H9 (cell line): ENCODE measurements at regions not wholly inside any gene's neighbourhood (a gene's known extent, or its start where the extent isn't known, plus 50 kb on each side); places are given as distances from the start of the nearest gene placed in this dataset.

Experiments used
- DNase-seq: peaks from one replicate; pipeline ENCODE4 v3.0.0-alpha.2; 2017
- H2AFZ ChIP-seq: one replicate; pipeline ENCODE4 v1.6.1; 2013; ENCODE audit warnings: mild to moderate bottlenecking, low read length, control low read depth, moderate library complexity
- H2AK5ac ChIP-seq: 2 replicates; pipeline ENCODE4 v1.6.1; 2013; ENCODE audit warnings: low read length, control low read depth, mixed read lengths; ENCODE audit not compliant: insufficient read length
- H2BK120ac ChIP-seq: one replicate; pipeline ENCODE4 v1.6.1; 2013; ENCODE audit warnings: low read depth, mild to moderate bottlenecking, low read length, control low read depth, inconsistent platforms; ENCODE audit not compliant: poor library complexity, severe bottlenecking
- H2BK12ac ChIP-seq: 2 replicates; pipeline ENCODE4 v1.6.1; 2013; ENCODE audit warnings: low read length, control low read depth, mixed read lengths, low read depth; ENCODE audit not compliant: insufficient read length
- H2BK15ac ChIP-seq: 2 replicates; pipeline ENCODE4 v1.6.1; 2013; ENCODE audit warnings: low read depth, low read length, control low read depth
- H2BK20ac ChIP-seq: one replicate; pipeline ENCODE4 v1.6.1; 2013; ENCODE audit warnings: low read depth, mild to moderate bottlenecking, low read length, control low read depth, inconsistent platforms; ENCODE audit not compliant: poor library complexity, severe bottlenecking
- H2BK5ac ChIP-seq: 2 replicates; pipeline ENCODE4 v1.6.1; 2013; ENCODE audit warnings: low read length, control low read depth, mixed read lengths; ENCODE audit not compliant: insufficient read length
- H3K14ac ChIP-seq: 2 replicates; pipeline ENCODE4 v1.6.1; 2013; ENCODE audit warnings: low read length, control low read depth; ENCODE audit not compliant: insufficient read depth
- H3K18ac ChIP-seq: 2 replicates; pipeline ENCODE4 v1.6.1; 2013; ENCODE audit warnings: low read depth, mild to moderate bottlenecking, mixed read lengths, low read length, control low read depth; ENCODE audit not compliant: insufficient read length
- H3K23ac ChIP-seq: 2 replicates; pipeline ENCODE4 v1.6.1; 2013; ENCODE audit warnings: low read length, control low read depth, mixed read lengths, low read depth; ENCODE audit not compliant: insufficient read length
- H3K23me2 ChIP-seq: 2 replicates; pipeline ENCODE4 v1.6.1; 2013; ENCODE audit warnings: low read depth, mild to moderate bottlenecking, mixed read lengths, low read length, control low read depth; ENCODE audit not compliant: insufficient read length, poor library complexity, severe bottlenecking
- H3K27ac ChIP-seq: 2 replicates; pipeline ENCODE4 v1.5.1; 2013; ENCODE audit warnings: low read length, control low read depth, mixed read lengths, low read depth; ENCODE audit not compliant: insufficient read length
- H3K27me3 ChIP-seq: 2 replicates; pipeline ENCODE4 v1.6.1; 2013; ENCODE audit warnings: low read length, control low read depth, inconsistent platforms; ENCODE audit not compliant: insufficient read depth
- H3K4ac ChIP-seq: 2 replicates; pipeline ENCODE4 v1.6.1; 2013; ENCODE audit warnings: low read depth, mild to moderate bottlenecking, control low read depth, inconsistent platforms, low read length, moderate library complexity
- H3K4me1 ChIP-seq: 2 replicates; pipeline ENCODE4 v1.6.1; 2013; ENCODE audit warnings: low read length, control low read depth, inconsistent platforms; ENCODE audit not compliant: insufficient read depth
- H3K4me2 ChIP-seq: 2 replicates; pipeline ENCODE4 v1.6.1; 2013; ENCODE audit warnings: low read length, control low read depth, mixed read lengths; ENCODE audit not compliant: insufficient read length, insufficient read depth
- H3K56ac ChIP-seq: 2 replicates; pipeline ENCODE4 v1.6.1; 2013; ENCODE audit warnings: low read depth, mild to moderate bottlenecking, mixed read lengths, low read length, control low read depth; ENCODE audit not compliant: insufficient read length
- H3K79me1 ChIP-seq: 2 replicates; pipeline ENCODE4 v1.6.1; 2013; ENCODE audit warnings: low read depth, mild to moderate bottlenecking, moderate library complexity, low read length, control low read depth, inconsistent platforms; ENCODE audit not compliant: insufficient read depth, poor library complexity, severe bottlenecking
- H3K79me2 ChIP-seq: 2 replicates; pipeline ENCODE4 v1.6.1; 2013; ENCODE audit warnings: low read length, control low read depth, inconsistent platforms; ENCODE audit not compliant: insufficient read depth
- H3K9ac ChIP-seq: 2 replicates; pipeline ENCODE4 v1.6.1; 2013; ENCODE audit warnings: low read length, control low read depth, mixed read lengths; ENCODE audit not compliant: insufficient read length; ENCODE audit errors: extremely low read depth
- H3K9me3 ChIP-seq: one replicate; pipeline ENCODE4 v1.6.1; 2013; ENCODE audit warnings: low read depth, low read length, inconsistent platforms; ENCODE audit not compliant: control insufficient read depth
- H3T11ph ChIP-seq: one replicate; pipeline ENCODE4 v1.6.1; 2013; ENCODE audit warnings: mild to moderate bottlenecking, low read length, control low read depth, inconsistent platforms
- H4K20me1 ChIP-seq: one replicate; pipeline ENCODE4 v1.6.1; 2013; ENCODE audit not compliant: control insufficient read depth, insufficient read length, insufficient read depth
- H4K5ac ChIP-seq: 2 replicates; pipeline ENCODE4 v1.6.1; 2013; ENCODE audit warnings: low read depth, mild to moderate bottlenecking, mixed read lengths, low read length, control low read depth; ENCODE audit not compliant: insufficient read length
- H4K8ac ChIP-seq: replicated peaks from 2 replicates; pipeline ENCODE4 v1.6.1; 2013; ENCODE audit warnings: low read length, control low read depth, mixed read lengths, low read depth; ENCODE audit not compliant: insufficient read length
- H4K91ac ChIP-seq: 2 replicates; pipeline ENCODE4 v1.6.1; 2013; ENCODE audit warnings: low read depth, mild to moderate bottlenecking, moderate library complexity, mixed read lengths, low read length, control low read depth; ENCODE audit not compliant: insufficient read length
- H3K27ac Mint-ChIP-seq, 3 experiments: 2 replicates in 2 of 3; 3 replicates in 1 of 3; pipeline ENCODE4 v1.8.0; 2020 to 2021; ENCODE audit warnings: mixed read lengths in 3 of 3, mild to moderate bottlenecking in 1 of 3, moderate library complexity in 1 of 3
- H3K27me3 Mint-ChIP-seq: 2 replicates; pipeline ENCODE4 v1.8.0; 2021; ENCODE audit warnings: low read depth, mild to moderate bottlenecking, moderate library complexity, mixed read lengths
- H3K36me3 Mint-ChIP-seq, 3 experiments: 2 replicates in 2 of 3; 3 replicates in 1 of 3; pipeline ENCODE4 v1.8.0; 2020 to 2021; ENCODE audit warnings: low read depth in 3 of 3, mixed read lengths in 3 of 3; ENCODE audit not compliant: insufficient read depth in 1 of 3
- H3K4me1 Mint-ChIP-seq, 2 experiments: 2 replicates each; pipeline ENCODE4 v1.8.0; 2020; ENCODE audit warnings: mixed read lengths in 2 of 2
- H3K4me3 Mint-ChIP-seq, 2 experiments: 2 replicates in 1 of 2; 3 replicates in 1 of 2; pipeline ENCODE4 v1.8.0; 2020 to 2021; ENCODE audit warnings: mild to moderate bottlenecking in 2 of 2, mixed read lengths in 2 of 2, moderate library complexity in 1 of 2
- H3K9me3 Mint-ChIP-seq, 2 experiments: 2 replicates in 1 of 2; 3 replicates in 1 of 2; pipeline ENCODE4 v1.8.0; 2020; ENCODE audit warnings: mild to moderate bottlenecking in 2 of 2, mixed read lengths in 2 of 2, moderate library complexity in 1 of 2
- CTCF ChIP-seq: fragments of 200-600 bp; sonication (generic); conservative IDR thresholded peaks from 3 replicates; pipeline ENCODE4 v1.8.0; 2021; ENCODE audit warnings: antibody characterized with exemption, mild to moderate bottlenecking
- WGBS: extraction: QIAGEN DNeasy Blood & Tissue Kit; methylation state at CpG from one replicate; pipeline ENCODE4 v1.1.7; 2013; ENCODE audit warnings: missing lambda C conversion rate, low lambda C conversion rate, mixed read lengths; ENCODE audit not compliant: insufficient read length; ENCODE audit errors: extremely low coverage; 5-methylcytosine and 5-hydroxymethylcytosine counted together

GRCh38 chr11:42170601-42171000, 711.1 kb upstream of the LRRC4C start:
- WGBS, result no CpG with 5 or more reads among the region's 1 CpG
- Histone ChIP-seq H4K91ac (no peak overlapping the region), H3K4me2 (no peak overlapping the region), H3K14ac (no peak overlapping the region), H3K23ac (no peak overlapping the region), H2BK20ac (no peak overlapping the region), H3K27ac (no peak overlapping the region), H3K27me3 (no peaks in the 10 kb centered on the region), H2AK5ac (no peak overlapping the region), H3T11ph (no peak overlapping the region), H2BK12ac (no peak overlapping the region), H3K4ac (no peak overlapping the region), H2BK5ac (no peak overlapping the region), H2BK120ac (no peak overlapping the region), H3K23me2 (no peaks in the 10 kb centered on the region), H2BK15ac (no peak overlapping the region), H3K79me1 (no peaks in the 10 kb centered on the region), H4K20me1 (no peaks in the 10 kb centered on the region), H4K8ac (no peak overlapping the region), H3K79me2 (no peaks in the 10 kb centered on the region), H3K9ac (no peak overlapping the region), H2AFZ (no peak overlapping the region), H3K56ac (no peak overlapping the region), H3K4me1 (no peaks in the 10 kb centered on the region), H4K5ac (no peak overlapping the region), H3K9me3 (no peaks in the 10 kb centered on the region), H3K18ac (no peak overlapping the region)
- no peak overlapping the region for H3K4me3 Mint-ChIP-seq
- no peaks in the 10 kb centered on the region for H3K9me3 Mint-ChIP-seq
- TF ChIP-seq CTCF, result no peak
- no peaks in the 10 kb centered on the region for H3K27me3 Mint-ChIP-seq
- DNase-seq, result no peak
- no peaks in the 10 kb centered on the region for H3K36me3 Mint-ChIP-seq
- no peaks in the 10 kb centered on the region for H3K4me1 Mint-ChIP-seq
- H3K27ac Mint-ChIP-seq, result no peak overlapping the region
